ENCODE measurements at regions not wholly inside any gene's neighbourhood (a gene's known extent, or its start where the extent isn't known, plus 50 kb on each side); places are given as distances from the start of the nearest gene placed in this dataset.

DNA sequence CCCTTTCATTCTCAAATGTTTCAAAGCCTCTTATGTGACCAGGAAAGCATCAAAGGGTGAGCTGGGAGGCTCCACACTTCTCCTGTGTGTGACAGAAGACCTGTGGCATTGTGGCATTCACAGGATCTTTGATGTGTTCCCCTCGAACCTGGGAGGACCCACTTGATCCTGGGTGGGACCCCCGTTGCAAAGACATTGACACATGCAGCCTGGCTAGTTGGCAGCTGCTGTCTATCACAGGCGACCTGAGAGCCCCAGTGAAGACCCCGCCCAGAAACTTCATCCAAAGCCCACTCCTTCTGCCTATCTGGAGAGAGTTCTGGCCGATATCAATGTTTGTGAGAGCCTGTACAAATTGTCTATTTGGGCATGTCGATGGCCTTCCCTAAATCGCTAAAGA lies 140.4 kb upstream of the ATP2B2 start:
- TF ChIP-seq TCF12 (IDR thresholded peaks at IDR 0.05; ENCODE audit: low read depth) (no peak), ZBTB7A (IDR thresholded peaks at IDR 0.05; ENCODE audit: low read depth) (no peak), FOXM1 (IDR thresholded peaks at IDR 0.05; ENCODE audit: borderline replicate concordance, low read depth) (no peak), CEBPB (IDR thresholded peaks at IDR 0.05) (no peak), RAD21 (IDR thresholded peaks at IDR 0.05; ENCODE audit: low read depth) (no peak), EGR1 (IDR thresholded peaks at IDR 0.05) (no peak), TEAD4 (IDR thresholded peaks at IDR 0.05) (no peak)
- TF ChIP-seq, protein P1, sequence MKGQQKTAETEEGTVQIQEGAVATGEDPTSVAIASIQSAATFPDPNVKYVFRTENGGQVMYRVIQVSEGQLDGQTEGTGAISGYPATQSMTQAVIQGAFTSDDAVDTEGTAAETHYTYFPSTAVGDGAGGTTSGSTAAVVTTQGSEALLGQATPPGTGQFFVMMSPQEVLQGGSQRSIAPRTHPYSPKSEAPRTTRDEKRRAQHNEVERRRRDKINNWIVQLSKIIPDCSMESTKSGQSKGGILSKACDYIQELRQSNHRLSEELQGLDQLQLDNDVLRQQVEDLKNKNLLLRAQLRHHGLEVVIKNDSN (IDR thresholded peaks at IDR 0.05) = no peak
- TF ChIP-seq, protein P2, sequence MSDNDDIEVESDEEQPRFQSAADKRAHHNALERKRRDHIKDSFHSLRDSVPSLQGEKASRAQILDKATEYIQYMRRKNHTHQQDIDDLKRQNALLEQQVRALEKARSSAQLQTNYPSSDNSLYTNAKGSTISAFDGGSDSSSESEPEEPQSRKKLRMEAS (IDR thresholded peaks at IDR 0.05) = no peak

DNA sequence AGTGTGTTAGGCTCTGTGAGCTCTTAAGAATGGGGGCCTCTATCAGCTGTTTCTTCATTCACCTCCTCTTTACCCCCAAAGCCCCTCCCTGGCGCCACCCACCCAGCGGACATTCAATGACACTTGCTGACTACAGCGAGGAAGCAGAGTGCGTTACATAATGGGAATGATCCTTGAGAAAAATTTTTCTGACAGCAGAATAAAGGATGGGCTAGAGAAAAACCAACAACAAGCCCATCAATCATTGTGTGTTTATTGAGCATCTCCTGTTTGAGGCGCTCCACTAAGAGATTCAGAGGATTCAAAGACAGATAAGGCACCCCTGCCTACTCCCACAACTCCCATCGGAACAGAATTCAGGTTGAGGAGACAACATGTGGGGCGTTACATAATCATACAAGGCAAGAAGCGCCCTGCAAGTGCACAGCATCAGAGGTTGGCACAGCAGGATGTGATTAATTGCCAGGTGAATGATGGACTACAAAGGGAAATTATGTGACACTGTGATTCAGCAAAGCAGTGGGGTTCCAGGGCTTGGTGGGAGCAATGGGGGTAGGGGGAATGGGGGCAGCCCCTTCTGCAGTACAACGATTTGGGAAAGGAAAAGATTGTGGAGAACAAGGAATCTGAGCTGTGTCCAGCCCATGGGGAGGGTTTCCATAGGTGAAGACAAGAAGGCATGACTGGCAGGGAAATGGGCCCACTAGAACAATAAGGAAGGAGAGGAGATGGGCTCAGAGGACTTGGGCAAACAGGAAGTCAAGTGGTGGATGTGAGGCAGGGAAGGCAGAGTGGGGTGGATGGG lies 141.3 kb upstream of the ATP2B2 start:
- TF ChIP-seq YY1 (IDR thresholded peaks at IDR 0.05; ENCODE audit: low read depth) = no peak
- TF ChIP-seq, protein P1 (IDR thresholded peaks at IDR 0.05) = no peak
- TF ChIP-seq CEBPB (IDR thresholded peaks at IDR 0.05) = no peak
- no peak for TF ChIP-seq RAD21 (IDR thresholded peaks at IDR 0.05; ENCODE audit: low read depth)
- TF ChIP-seq CREB1 (IDR thresholded peaks at IDR 0.05; ENCODE audit: low read depth) = no peak
- TF ChIP-seq EP300 (IDR thresholded peaks at IDR 0.05; ENCODE audit: borderline replicate concordance) = no peak
- TF ChIP-seq TCF12 (IDR thresholded peaks at IDR 0.05; ENCODE audit: low read depth) = no peak
- TF ChIP-seq, protein P2 (IDR thresholded peaks at IDR 0.05) = no peak
- no peak for TF ChIP-seq TAF1 (IDR thresholded peaks at IDR 0.05; ENCODE audit: low read depth)
- no peak for TF ChIP-seq NFIC (IDR thresholded peaks at IDR 0.05)
- no peak for TF ChIP-seq ZBTB7A (IDR thresholded peaks at IDR 0.05; ENCODE audit: low read depth)
- no peak for TF ChIP-seq FOXM1 (IDR thresholded peaks at IDR 0.05; ENCODE audit: borderline replicate concordance, low read depth)

DNA sequence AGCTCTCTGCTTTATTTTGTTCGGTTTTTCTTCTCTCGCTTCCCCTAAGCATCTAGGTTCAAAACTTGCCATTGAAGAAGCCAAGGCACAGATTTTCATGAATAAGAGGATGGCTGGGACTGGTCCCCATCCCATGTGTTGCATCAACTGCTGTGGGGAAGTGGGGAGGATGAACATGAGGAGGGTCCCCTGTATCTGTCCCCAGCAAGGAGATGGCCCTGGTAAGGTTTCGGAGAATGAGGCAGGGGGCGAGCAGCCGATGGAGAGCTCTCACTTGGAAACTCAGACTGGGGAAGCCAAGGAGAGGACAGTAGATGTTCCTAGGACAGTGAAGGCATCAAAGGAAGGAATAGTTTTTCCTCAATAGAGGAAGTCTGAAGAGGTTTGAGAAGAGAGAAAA lies 142.0 kb upstream of the ATP2B2 start:
- TF ChIP-seq TEAD4 (IDR thresholded peaks at IDR 0.05) (no peak), YY1 (IDR thresholded peaks at IDR 0.05; ENCODE audit: low read depth) (no peak)

DNA sequence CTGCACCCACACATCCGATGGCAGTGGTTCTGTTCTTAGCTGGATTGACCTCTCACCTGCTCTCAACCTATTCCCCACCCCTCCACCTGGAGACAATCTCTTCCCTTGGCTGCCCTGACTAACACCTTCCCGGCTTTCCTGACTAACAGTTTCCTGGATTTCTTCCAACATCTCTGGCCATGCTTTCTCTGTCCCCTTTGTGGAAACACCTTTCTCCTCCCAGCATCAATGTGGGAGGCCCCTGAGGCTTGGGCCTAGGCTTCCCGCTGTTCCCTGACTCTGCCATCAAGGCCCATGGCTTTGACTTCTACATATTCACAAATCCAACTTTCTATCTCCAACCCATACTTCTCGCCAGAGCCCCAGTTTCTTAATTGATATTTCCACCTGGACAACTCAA lies 142.8 kb upstream of the ATP2B2 start:
- TF ChIP-seq RAD21 (IDR thresholded peaks at IDR 0.05; ENCODE audit: low read depth) (no peak), FOXM1 (IDR thresholded peaks at IDR 0.05; ENCODE audit: borderline replicate concordance, low read depth) (no peak), TAF1 (IDR thresholded peaks at IDR 0.05; ENCODE audit: low read depth) (no peak)
- TF ChIP-seq, protein P3, sequence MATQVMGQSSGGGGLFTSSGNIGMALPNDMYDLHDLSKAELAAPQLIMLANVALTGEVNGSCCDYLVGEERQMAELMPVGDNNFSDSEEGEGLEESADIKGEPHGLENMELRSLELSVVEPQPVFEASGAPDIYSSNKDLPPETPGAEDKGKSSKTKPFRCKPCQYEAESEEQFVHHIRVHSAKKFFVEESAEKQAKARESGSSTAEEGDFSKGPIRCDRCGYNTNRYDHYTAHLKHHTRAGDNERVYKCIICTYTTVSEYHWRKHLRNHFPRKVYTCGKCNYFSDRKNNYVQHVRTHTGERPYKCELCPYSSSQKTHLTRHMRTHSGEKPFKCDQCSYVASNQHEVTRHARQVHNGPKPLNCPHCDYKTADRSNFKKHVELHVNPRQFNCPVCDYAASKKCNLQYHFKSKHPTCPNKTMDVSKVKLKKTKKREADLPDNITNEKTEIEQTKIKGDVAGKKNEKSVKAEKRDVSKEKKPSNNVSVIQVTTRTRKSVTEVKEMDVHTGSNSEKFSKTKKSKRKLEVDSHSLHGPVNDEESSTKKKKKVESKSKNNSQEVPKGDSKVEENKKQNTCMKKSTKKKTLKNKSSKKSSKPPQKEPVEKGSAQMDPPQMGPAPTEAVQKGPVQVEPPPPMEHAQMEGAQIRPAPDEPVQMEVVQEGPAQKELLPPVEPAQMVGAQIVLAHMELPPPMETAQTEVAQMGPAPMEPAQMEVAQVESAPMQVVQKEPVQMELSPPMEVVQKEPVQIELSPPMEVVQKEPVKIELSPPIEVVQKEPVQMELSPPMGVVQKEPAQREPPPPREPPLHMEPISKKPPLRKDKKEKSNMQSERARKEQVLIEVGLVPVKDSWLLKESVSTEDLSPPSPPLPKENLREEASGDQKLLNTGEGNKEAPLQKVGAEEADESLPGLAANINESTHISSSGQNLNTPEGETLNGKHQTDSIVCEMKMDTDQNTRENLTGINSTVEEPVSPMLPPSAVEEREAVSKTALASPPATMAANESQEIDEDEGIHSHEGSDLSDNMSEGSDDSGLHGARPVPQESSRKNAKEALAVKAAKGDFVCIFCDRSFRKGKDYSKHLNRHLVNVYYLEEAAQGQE (IDR thresholded peaks at IDR 0.05; ENCODE audit: low read depth) = no peak
- TF ChIP-seq, protein P2 (IDR thresholded peaks at IDR 0.05) = no peak

DNA sequence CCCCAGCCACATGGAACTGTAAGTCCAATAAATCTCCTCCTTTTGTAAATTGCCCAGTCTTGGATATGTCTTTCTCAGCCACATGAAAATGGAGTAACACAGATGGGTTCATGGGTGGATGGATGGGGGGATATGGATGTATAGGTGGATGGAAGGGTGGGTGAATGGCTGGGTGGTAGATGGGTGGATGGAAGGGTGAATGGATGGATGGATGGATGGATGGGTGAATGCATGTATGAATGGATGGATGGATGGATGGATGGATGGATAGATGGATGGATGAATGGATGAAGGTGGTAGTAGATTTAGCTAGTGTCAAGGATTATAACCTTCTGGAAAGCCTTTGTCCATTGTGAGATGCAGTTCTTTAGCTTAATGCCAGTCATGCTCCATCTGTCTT lies 146.1 kb upstream of the ATP2B2 start:
- TF ChIP-seq CREB1 (IDR thresholded peaks at IDR 0.05; ENCODE audit: low read depth) (no peak), EGR1 (IDR thresholded peaks at IDR 0.05) (no peak)

DNA sequence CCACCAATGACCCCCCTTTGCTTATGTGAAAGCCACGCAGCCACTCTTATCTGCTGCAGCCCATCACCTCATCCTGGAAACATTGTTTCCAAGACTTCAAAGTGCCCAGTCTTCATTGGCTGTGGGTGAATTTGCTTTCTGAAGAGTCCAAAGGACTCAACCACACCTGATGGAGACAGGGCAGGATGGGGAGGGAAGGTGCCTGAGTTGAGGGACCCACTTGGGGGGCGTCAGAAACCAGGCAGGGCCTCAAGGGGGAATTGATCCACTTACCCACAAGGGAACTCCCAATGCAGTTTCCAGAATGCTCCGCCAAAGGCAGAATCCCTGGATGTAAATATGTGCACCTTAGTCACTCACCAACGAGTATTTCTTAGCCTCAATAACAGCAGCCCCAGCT lies 147.9 kb upstream of the ATP2B2 start:
- TF ChIP-seq RAD21 (IDR thresholded peaks at IDR 0.05; ENCODE audit: low read depth) (no peak), EGR1 (IDR thresholded peaks at IDR 0.05) (no peak), ZBTB7A (IDR thresholded peaks at IDR 0.05; ENCODE audit: low read depth) (no peak), FOXM1 (IDR thresholded peaks at IDR 0.05; ENCODE audit: borderline replicate concordance, low read depth) (no peak), CREB1 (IDR thresholded peaks at IDR 0.05; ENCODE audit: low read depth) (no peak), NFIC (IDR thresholded peaks at IDR 0.05) (no peak), CEBPB (IDR thresholded peaks at IDR 0.05) (no peak), EP300 (IDR thresholded peaks at IDR 0.05; ENCODE audit: borderline replicate concordance) (no peak), YY1 (IDR thresholded peaks at IDR 0.05; ENCODE audit: low read depth) (no peak), TEAD4 (IDR thresholded peaks at IDR 0.05) (no peak), TCF12 (IDR thresholded peaks at IDR 0.05; ENCODE audit: low read depth) (no peak), TAF1 (IDR thresholded peaks at IDR 0.05; ENCODE audit: low read depth) (no peak)
- TF ChIP-seq, protein P2 (IDR thresholded peaks at IDR 0.05) = no peak
- TF ChIP-seq, protein P3 (IDR thresholded peaks at IDR 0.05; ENCODE audit: low read depth) = no peak
- TF ChIP-seq, protein P1 (IDR thresholded peaks at IDR 0.05) = no peak
